ENCODE measurements at regions not wholly inside any gene's neighbourhood (a gene's known extent, or its start where the extent isn't known, plus 50 kb on each side); places are given as distances from the start of the nearest gene placed in this dataset.
"Not testable (repeated sequence)": the region's sequence is repeated elsewhere in the genome, so short reads cannot be mapped to it uniquely, and the experiment has no call there.

GRCh38 chr5:126011526-126011925 lies 411.7 kb upstream of the GRAMD2B start:
- TF ChIP-seq POLR2A (IDR thresholded peaks at IDR 0.05); CTCF (IDR thresholded peaks at IDR 0.05 in 4 of 5, conservative IDR thresholded peaks at IDR 0.05 in 1 of 5): not testable (repeated sequence)

Data from gastrocnemius medialis (tissue), 4 donors.